ENCODE measurements at regions not wholly inside any gene's neighbourhood (a gene's known extent, or its start where the extent isn't known, plus 50 kb on each side); places are given as distances from the start of the nearest gene placed in this dataset.

DNA sequence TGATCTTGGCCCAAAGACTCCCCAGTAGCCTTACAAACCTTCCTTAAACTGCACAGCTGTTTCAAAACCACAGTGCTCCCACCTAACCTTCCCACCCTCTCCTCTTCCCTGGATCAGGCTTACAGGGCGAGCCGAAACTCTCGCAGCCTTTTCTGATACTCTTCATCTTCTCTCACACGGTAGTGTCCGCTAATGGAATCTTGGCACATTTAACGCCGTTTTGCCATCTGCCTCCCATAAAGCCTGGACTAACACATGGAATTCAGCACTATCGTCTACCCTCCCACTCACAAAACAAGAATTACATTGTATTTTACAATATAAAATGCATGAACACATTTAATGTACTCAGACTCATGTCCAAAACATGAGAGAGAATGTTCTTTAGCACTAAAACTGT lies 135.9 kb downstream of the RAP2A start:
- POLR2A ChIA-PET = no interaction called here
- CTCF ChIA-PET = no interaction called here
- Mint-ChIP-seq H3K9me3 (ENCODE audit: insufficient read depth) (no peaks in the 10 kb centered on the region), H3K4me1 (no peaks in the 10 kb centered on the region), H3K27ac (no peak overlapping the region), H3K27me3 (peaks cover 24% of the 10 kb centered on the region), H3K4me3 (no peak overlapping the region)
- Histone ChIP-seq H2AFZ (ENCODE audit: insufficient read depth, low read depth, low read length, poor library complexity, severe bottlenecking) (no peak overlapping the region), H3K79me2 (ENCODE audit: control insufficient read depth, insufficient read depth, low read length) (no peaks in the 10 kb centered on the region), H3K9me3 (ENCODE audit: control extremely low read depth in 1 of 3, control insufficient read depth in 2 of 3, insufficient read depth in 1 of 3, low read length in 2 of 3) (no peaks in the 10 kb centered on the region), H3K36me3 (replicated peaks in 1 of 2; ENCODE audit: control extremely low read depth in 1 of 2, control insufficient read depth in 1 of 2, extremely low read depth in 1 of 2, insufficient read depth in 2 of 2, low read length in 1 of 2) (no peaks in the 10 kb centered on the region), H3K27me3 (replicated peaks in 1 of 4; ENCODE audit: control extremely low read depth in 1 of 4, control insufficient read depth in 3 of 4, insufficient read depth in 4 of 4, low read length in 3 of 4) (peaks cover 0 to 7% (median 0%) of the 10 kb centered on the region in 4 experiments), H3K4me3 (ENCODE audit: control extremely low read depth in 1 of 5, extremely low read depth in 1 of 5, insufficient read depth in 1 of 5, low read depth in 2 of 5, low read length in 4 of 5) (no peak overlapping the region), H3K9ac (ENCODE audit: low read length) (no peak overlapping the region), H3K4me1 (ENCODE audit: control insufficient read depth in 2 of 2, insufficient read depth in 2 of 2, low read length in 2 of 2) (no peaks in the 10 kb centered on the region), H3K27ac (ENCODE audit: low read length in 2 of 2) (no peak overlapping the region), H4K20me1 (ENCODE audit: control insufficient read depth, insufficient read depth, low read length, poor library complexity, severe bottlenecking) (no peaks in the 10 kb centered on the region), H3K4me2 (replicated peaks; ENCODE audit: low read depth, low read length, poor library complexity, severe bottlenecking) (no peak overlapping the region)
- no peak for TF ChIP-seq EZH2 (IDR thresholded peaks at IDR 0.05; ENCODE audit: borderline replicate concordance, insufficient read depth, low read depth, low read length, poor library complexity, severe bottlenecking)
- TF ChIP-seq, protein P1, sequence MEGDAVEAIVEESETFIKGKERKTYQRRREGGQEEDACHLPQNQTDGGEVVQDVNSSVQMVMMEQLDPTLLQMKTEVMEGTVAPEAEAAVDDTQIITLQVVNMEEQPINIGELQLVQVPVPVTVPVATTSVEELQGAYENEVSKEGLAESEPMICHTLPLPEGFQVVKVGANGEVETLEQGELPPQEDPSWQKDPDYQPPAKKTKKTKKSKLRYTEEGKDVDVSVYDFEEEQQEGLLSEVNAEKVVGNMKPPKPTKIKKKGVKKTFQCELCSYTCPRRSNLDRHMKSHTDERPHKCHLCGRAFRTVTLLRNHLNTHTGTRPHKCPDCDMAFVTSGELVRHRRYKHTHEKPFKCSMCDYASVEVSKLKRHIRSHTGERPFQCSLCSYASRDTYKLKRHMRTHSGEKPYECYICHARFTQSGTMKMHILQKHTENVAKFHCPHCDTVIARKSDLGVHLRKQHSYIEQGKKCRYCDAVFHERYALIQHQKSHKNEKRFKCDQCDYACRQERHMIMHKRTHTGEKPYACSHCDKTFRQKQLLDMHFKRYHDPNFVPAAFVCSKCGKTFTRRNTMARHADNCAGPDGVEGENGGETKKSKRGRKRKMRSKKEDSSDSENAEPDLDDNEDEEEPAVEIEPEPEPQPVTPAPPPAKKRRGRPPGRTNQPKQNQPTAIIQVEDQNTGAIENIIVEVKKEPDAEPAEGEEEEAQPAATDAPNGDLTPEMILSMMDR (IDR thresholded peaks at IDR 0.05) = no peak
- DNase-seq (no peak), ATAC-seq (ENCODE audit: low read depth) (no peak)
- intact Hi-C loops (cut with micrococcal nuclease) = no loop called here
- 96% methylated on average over 7 of the region's 8 CpGs for WGBS (ENCODE audit: insufficient coverage)

DNA sequence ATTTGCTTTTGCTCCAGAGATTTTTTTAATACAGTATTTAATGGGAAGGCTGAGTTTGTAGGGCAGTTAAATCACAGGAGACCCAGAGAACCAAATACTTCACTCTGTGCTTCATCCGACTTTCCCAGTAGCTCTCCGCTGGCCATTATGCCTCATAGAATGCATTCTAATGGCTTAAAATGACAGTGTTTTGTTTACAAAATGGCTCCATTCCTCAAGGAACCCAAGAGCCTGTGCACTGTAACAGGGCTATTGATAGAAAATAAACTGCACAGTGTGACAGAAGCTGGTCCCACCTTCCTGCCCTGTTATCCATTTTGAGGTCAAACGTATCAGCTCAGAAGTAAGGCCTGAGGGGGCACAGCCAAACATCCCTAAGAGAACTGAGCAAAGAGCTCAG lies 136.5 kb downstream of the RAP2A start:
- no peak overlapping the region for H2AFZ ChIP-seq (ENCODE audit: insufficient read depth, low read depth, low read length, poor library complexity, severe bottlenecking)
- H3K9me3 ChIP-seq (ENCODE audit: control extremely low read depth in 1 of 3, control insufficient read depth in 2 of 3, insufficient read depth in 1 of 3, low read length in 2 of 3) = no peaks in the 10 kb centered on the region
- Mint-ChIP-seq H3K27me3 (peaks cover 21% of the 10 kb centered on the region), H3K9me3 (ENCODE audit: insufficient read depth) (no peaks in the 10 kb centered on the region), H3K27ac (no peak overlapping the region), H3K4me3 (no peak overlapping the region), H3K4me1 (no peaks in the 10 kb centered on the region)
- H3K36me3 ChIP-seq (replicated peaks in 1 of 2; ENCODE audit: control extremely low read depth in 1 of 2, control insufficient read depth in 1 of 2, extremely low read depth in 1 of 2, insufficient read depth in 2 of 2, low read length in 1 of 2) = no peaks in the 10 kb centered on the region
- ChIA-PET CTCF (interaction anchor here (0.8 kb wide), 1 partner anchor 201 kb away, joined by 3 read pairs; no protein-coding TSS in a partner anchor), POLR2A (no interaction called here)
- no peak overlapping the region for H3K4me2 ChIP-seq (replicated peaks; ENCODE audit: low read depth, low read length, poor library complexity, severe bottlenecking)
- H3K79me2 ChIP-seq (ENCODE audit: control insufficient read depth, insufficient read depth, low read length) = no peaks in the 10 kb centered on the region
- TF ChIP-seq, protein P1 (IDR thresholded peaks at IDR 0.05) = no peak
- no peak for TF ChIP-seq EZH2 (IDR thresholded peaks at IDR 0.05; ENCODE audit: borderline replicate concordance, insufficient read depth, low read depth, low read length, poor library complexity, severe bottlenecking)
- intact Hi-C loops (cut with micrococcal nuclease) = no loop called here
- ATAC-seq (ENCODE audit: low read depth) (no peak), DNase-seq (no peak)
- H3K4me3 ChIP-seq (ENCODE audit: control extremely low read depth in 1 of 5, extremely low read depth in 1 of 5, insufficient read depth in 1 of 5, low read depth in 2 of 5, low read length in 4 of 5) = no peak overlapping the region
- no peaks in the 10 kb centered on the region for H3K4me1 ChIP-seq (ENCODE audit: control insufficient read depth in 2 of 2, insufficient read depth in 2 of 2, low read length in 2 of 2)
- 94% methylated on average over 3 of the region's 3 CpGs for WGBS (ENCODE audit: insufficient coverage)
- H4K20me1 ChIP-seq (ENCODE audit: control insufficient read depth, insufficient read depth, low read length, poor library complexity, severe bottlenecking) = no peaks in the 10 kb centered on the region
- no peak overlapping the region for H3K9ac ChIP-seq (ENCODE audit: low read length)
- peaks cover 0 to 2% (median 0%) of the 10 kb centered on the region in 4 experiments for H3K27me3 ChIP-seq (replicated peaks in 1 of 4; ENCODE audit: control extremely low read depth in 1 of 4, control insufficient read depth in 3 of 4, insufficient read depth in 4 of 4, low read length in 3 of 4)
- no peak overlapping the region for H3K27ac ChIP-seq (ENCODE audit: low read length in 2 of 2)

Measured in B cell (primary cell).